Neutrophil (primary cell): ENCODE measurements at regions not wholly inside any gene's neighbourhood (a gene's known extent, or its start where the extent isn't known, plus 50 kb on each side); places are given as distances from the start of the nearest gene placed in this dataset.

Experiments
- H3K27ac ChIP-seq: fragments of 200-600 bp; sonication (generic); 2 replicates; pipeline ENCODE4 v1.5.1; 2016; ENCODE audit warnings: mild to moderate bottlenecking, moderate library complexity
- H3K27me3 ChIP-seq: fragments of 200-600 bp; sonication (generic); 2 replicates; pipeline ENCODE4 v1.6.0; 2016; ENCODE audit warnings: mild to moderate bottlenecking
- H3K36me3 ChIP-seq: fragments of 200-600 bp; sonication (generic); 2 replicates; pipeline ENCODE4 v1.5.1; 2017
- H3K4me1 ChIP-seq, 2 experiments: fragments of 200-600 bp in 1 of 2; sonication (generic) in 1 of 2; 1 replicate in 1 of 2; 2 replicates in 1 of 2; pipeline versions ENCODE4 v1.5.1 to v1.6.1; 2013 to 2016; ENCODE audit warnings: low read depth in 1 of 2, low read length in 1 of 2, mild to moderate bottlenecking in 1 of 2, moderate library complexity in 1 of 2; ENCODE audit not compliant: control insufficient read depth in 1 of 2, insufficient read depth in 1 of 2
- H3K4me3 ChIP-seq, 2 experiments: fragments of 200-600 bp in 1 of 2; sonication (generic) in 1 of 2; 1 replicate in 1 of 2; 2 replicates in 1 of 2; pipeline ENCODE4 v1.5.1; 2013 to 2016; ENCODE audit warnings: low read depth in 1 of 2, low read length in 1 of 2, mild to moderate bottlenecking in 1 of 2, moderate library complexity in 1 of 2
- H3K9me3 ChIP-seq: fragments of 200-600 bp; sonication (generic); 2 replicates; pipeline ENCODE4 v1.5.1; 2016
- TF ChIP-seq, protein P1 (sequence below): fragments of 200-600 bp; sonication (generic); IDR thresholded peaks from 2 replicates; pipeline ENCODE4 v1.5.1; 2016; ENCODE audit warnings: antibody characterized with exemption

GRCh38 chr10:10128387-10128786, 889.3 kb upstream of the CELF2 start:
- Histone ChIP-seq H3K4me3 (no peak overlapping the region), H3K27ac (no peak overlapping the region), H3K36me3 (no peaks in the 10 kb centered on the region), H3K27me3 (no peaks in the 10 kb centered on the region), H3K9me3 (no peaks in the 10 kb centered on the region), H3K4me1 (no peaks in the 10 kb centered on the region)
- TF ChIP-seq, protein P1, sequence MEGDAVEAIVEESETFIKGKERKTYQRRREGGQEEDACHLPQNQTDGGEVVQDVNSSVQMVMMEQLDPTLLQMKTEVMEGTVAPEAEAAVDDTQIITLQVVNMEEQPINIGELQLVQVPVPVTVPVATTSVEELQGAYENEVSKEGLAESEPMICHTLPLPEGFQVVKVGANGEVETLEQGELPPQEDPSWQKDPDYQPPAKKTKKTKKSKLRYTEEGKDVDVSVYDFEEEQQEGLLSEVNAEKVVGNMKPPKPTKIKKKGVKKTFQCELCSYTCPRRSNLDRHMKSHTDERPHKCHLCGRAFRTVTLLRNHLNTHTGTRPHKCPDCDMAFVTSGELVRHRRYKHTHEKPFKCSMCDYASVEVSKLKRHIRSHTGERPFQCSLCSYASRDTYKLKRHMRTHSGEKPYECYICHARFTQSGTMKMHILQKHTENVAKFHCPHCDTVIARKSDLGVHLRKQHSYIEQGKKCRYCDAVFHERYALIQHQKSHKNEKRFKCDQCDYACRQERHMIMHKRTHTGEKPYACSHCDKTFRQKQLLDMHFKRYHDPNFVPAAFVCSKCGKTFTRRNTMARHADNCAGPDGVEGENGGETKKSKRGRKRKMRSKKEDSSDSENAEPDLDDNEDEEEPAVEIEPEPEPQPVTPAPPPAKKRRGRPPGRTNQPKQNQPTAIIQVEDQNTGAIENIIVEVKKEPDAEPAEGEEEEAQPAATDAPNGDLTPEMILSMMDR: no peak

DNA sequence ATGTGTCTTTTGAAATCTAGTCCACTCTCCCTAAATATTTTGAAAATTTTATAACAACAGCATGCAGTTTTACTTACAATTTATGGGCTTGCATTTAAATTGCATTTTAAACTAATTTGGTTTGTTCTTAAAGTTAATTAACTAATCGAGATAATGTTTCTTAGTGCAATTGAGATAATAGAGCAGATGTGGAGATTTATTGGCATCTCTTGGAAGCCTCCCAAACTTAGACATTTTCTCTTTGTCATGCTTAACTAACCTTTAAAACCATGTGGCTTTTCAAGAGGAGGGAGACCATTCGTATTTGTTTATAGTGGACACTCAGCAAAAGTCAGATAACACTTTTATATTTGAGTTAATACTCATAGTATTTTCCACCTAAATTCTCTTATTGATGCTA, 887.0 kb upstream of the CELF2 start:
- Histone ChIP-seq H3K9me3 (no peaks in the 10 kb centered on the region), H3K4me1 (no peaks in the 10 kb centered on the region), H3K4me3 (no peak overlapping the region), H3K36me3 (no peaks in the 10 kb centered on the region), H3K27ac (no peak overlapping the region), H3K27me3 (no peaks in the 10 kb centered on the region)
- TF ChIP-seq, protein P1: no peak

DNA sequence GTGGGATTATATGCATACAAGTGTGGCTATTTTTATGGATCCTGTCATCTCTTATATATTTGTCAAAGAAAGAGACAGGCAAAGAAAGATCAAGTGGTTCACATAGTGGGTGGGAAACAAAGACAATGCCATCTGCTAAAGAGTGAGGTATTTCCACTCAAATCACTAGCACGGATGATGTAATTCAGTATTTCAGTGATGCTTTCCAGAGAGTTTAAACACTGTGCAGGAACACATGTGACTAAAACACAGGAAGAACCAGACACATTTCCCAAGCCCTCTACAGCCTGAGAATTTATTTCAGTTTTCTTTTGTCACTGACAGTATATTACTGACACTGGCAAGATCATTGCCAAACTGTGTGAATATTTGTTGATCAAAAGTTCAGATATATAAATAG, 885.7 kb upstream of the CELF2 start:
- H3K27ac ChIP-seq: no peak overlapping the region
- no peaks in the 10 kb centered on the region for H3K4me1 ChIP-seq
- H3K9me3 ChIP-seq: no peaks in the 10 kb centered on the region
- no peaks in the 10 kb centered on the region for H3K36me3 ChIP-seq
- no peaks in the 10 kb centered on the region for H3K27me3 ChIP-seq
- H3K4me3 ChIP-seq: no peak overlapping the region
- TF ChIP-seq, protein P1: no peak

GRCh38 chr10:10133281-10133680, 884.4 kb upstream of the CELF2 start:
- TF ChIP-seq, protein P1: no peak
- H3K4me3 ChIP-seq: no peak overlapping the region
- H3K27me3 ChIP-seq: no peaks in the 10 kb centered on the region
- no peaks in the 10 kb centered on the region for H3K36me3 ChIP-seq
- H3K9me3 ChIP-seq: no peaks in the 10 kb centered on the region
- H3K27ac ChIP-seq: no peak overlapping the region
- H3K4me1 ChIP-seq: no peaks in the 10 kb centered on the region

GRCh38 chr10:10138685-10139084, 879.0 kb upstream of the CELF2 start:
- no peaks in the 10 kb centered on the region for H3K9me3 ChIP-seq
- H3K27me3 ChIP-seq: no peaks in the 10 kb centered on the region
- TF ChIP-seq, protein P1: no peak
- H3K36me3 ChIP-seq: no peaks in the 10 kb centered on the region
- H3K4me3 ChIP-seq: peak overlapping the region in 1 of 2 experiments; percentile 39
- no peaks in the 10 kb centered on the region for H3K4me1 ChIP-seq
- H3K27ac ChIP-seq: no peak overlapping the region
